A673 (cell line): ENCODE measurements at regions not wholly inside any gene's neighbourhood (a gene's known extent, or its start where the extent isn't known, plus 50 kb on each side); places are given as distances from the start of the nearest gene placed in this dataset.
"Not testable (repeated sequence)": the region's sequence is repeated elsewhere in the genome, so short reads cannot be mapped to it uniquely, and the experiment has no call there.

Experiments
- CTCF ChIP-seq: fragments of 300-800, 200-600 bp; sonication (generic); conservative IDR thresholded peaks from 2 replicates; pipeline ENCODE4 v1.5.1; 2017; ENCODE audit warnings: low read depth, mild to moderate bottlenecking, antibody characterized with exemption, low read length, moderate library complexity, mixed read lengths
- EZH2 ChIP-seq: fragments of 200-600 bp; sonication (generic); IDR thresholded peaks from 2 replicates; pipeline ENCODE4 v1.6.1; 2017; ENCODE audit warnings: borderline replicate concordance, low read depth, mild to moderate bottlenecking, mixed read lengths, antibody characterized with exemption, low read length; ENCODE audit not compliant: poor library complexity, severe bottlenecking

DNA sequence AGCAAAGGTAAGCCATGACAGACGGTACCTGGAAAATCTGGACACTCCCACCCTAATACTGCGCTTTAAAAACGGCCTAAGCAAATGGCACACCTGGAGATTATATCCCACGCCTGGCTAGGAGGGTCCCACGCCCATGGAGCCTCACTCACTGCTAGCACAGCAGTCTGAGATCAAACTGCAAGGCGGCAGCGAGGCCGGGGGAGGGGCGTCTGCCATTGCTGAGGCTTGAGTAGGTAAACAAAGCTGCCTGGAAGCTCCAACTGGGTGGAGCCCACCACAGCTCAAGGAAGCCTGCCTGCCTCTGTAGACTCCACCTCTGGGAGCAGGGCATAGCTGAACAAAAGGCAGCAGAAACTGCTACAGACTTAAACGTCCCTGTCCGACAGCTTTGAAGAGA is 180.5 kb upstream of the PTGFR start:
- TF ChIP-seq CTCF, EZH2: not testable (repeated sequence)
